ENCODE measurements at regions not wholly inside any gene's neighbourhood (a gene's known extent, or its start where the extent isn't known, plus 50 kb on each side); places are given as distances from the start of the nearest gene placed in this dataset.

GRCh38 chr22:48239461-48240147 lies 1477.2 kb downstream of the TBC1D22A start:
- TF ChIP-seq SNAI2 (CRISPR knock-in tag; IDR thresholded peaks at IDR 0.05) (no peak), CSDC2 (CRISPR knock-in tag; IDR thresholded peaks at IDR 0.05) (no peak), TCF4 (CRISPR knock-in tag; IDR thresholded peaks at IDR 0.05; ENCODE audit: borderline replicate concordance) (no peak), GLIS3 (CRISPR knock-in tag; IDR thresholded peaks at IDR 0.05) (no peak), ZNF70 (CRISPR knock-in tag; IDR thresholded peaks at IDR 0.05) (no peak), ARNTL (CRISPR knock-in tag; IDR thresholded peaks at IDR 0.05; ENCODE audit: borderline replicate concordance, low read depth) (no peak)
- no peak for ATAC-seq

- TF ChIP-seq ESRRG (CRISPR knock-in tag; IDR thresholded peaks at IDR 0.05) (no peak), TCF4 (CRISPR knock-in tag; IDR thresholded peaks at IDR 0.05; ENCODE audit: borderline replicate concordance) (no peak), ARNTL (CRISPR knock-in tag; IDR thresholded peaks at IDR 0.05; ENCODE audit: borderline replicate concordance, low read depth) (no peak), CSRNP3 (CRISPR knock-in tag; IDR thresholded peaks at IDR 0.05) (no peak), ZNF70 (CRISPR knock-in tag; IDR thresholded peaks at IDR 0.05) (no peak), ZC3H10 (CRISPR knock-in tag; IDR thresholded peaks at IDR 0.05) (no peak), TOX (CRISPR knock-in tag; IDR thresholded peaks at IDR 0.05; ENCODE audit: borderline replicate concordance) (no peak)
- no peak for ATAC-seq
These were observed 1476.5 kb downstream of the TBC1D22A start for GRCh38 chr22:48238966-48239365.

- TF ChIP-seq PATZ1 (CRISPR knock-in tag; IDR thresholded peaks at IDR 0.05; ENCODE audit: borderline replicate concordance) (no peak), GLIS3 (CRISPR knock-in tag; IDR thresholded peaks at IDR 0.05) (no peak), ZFP3 (CRISPR knock-in tag; IDR thresholded peaks at IDR 0.05) (no peak), ESRRG (CRISPR knock-in tag; IDR thresholded peaks at IDR 0.05) (no peak), ISL1 (CRISPR knock-in tag; IDR thresholded peaks at IDR 0.05) (no peak), ZNF70 (CRISPR knock-in tag; IDR thresholded peaks at IDR 0.05) (no peak), CSDC2 (CRISPR knock-in tag; IDR thresholded peaks at IDR 0.05) (no peak), CREB5 (CRISPR knock-in tag; IDR thresholded peaks at IDR 0.05; ENCODE audit: low read depth) (no peak), TSHZ2 (CRISPR knock-in tag; IDR thresholded peaks at IDR 0.05) (no peak), ZNF565 (CRISPR knock-in tag; conservative IDR thresholded peaks at IDR 0.05; ENCODE audit: low read depth) (no peak), ZNF8 (CRISPR knock-in tag; IDR thresholded peaks at IDR 0.05) (no peak), ZFP30 (CRISPR knock-in tag; IDR thresholded peaks at IDR 0.05) (no peak), ARNTL (CRISPR knock-in tag; IDR thresholded peaks at IDR 0.05; ENCODE audit: borderline replicate concordance, low read depth) (no peak), OSR1 (CRISPR knock-in tag; IDR thresholded peaks at IDR 0.05) (no peak), BACH2 (CRISPR knock-in tag; IDR thresholded peaks at IDR 0.05; ENCODE audit: borderline replicate concordance) (no peak)
These were observed 1476.0 kb downstream of the TBC1D22A start for GRCh38 chr22:48238284-48238915.

More at GRCh38 chr22:48238284-48238915, 1476.0 kb downstream of the TBC1D22A start:
- no peak for ATAC-seq

All from SK-N-SH treated with all-trans-retinoic acid at 6 μM for 48 hours (cell line).